NB4 (cell line): ENCODE measurements at regions not wholly inside any gene's neighbourhood (a gene's known extent, or its start where the extent isn't known, plus 50 kb on each side); places are given as distances from the start of the nearest gene placed in this dataset.

ENCODE experiments used
- MYC ChIP-seq: IDR thresholded peaks from 2 replicates; pipeline ENCODE4 v1.6.1; 2011; ENCODE audit warnings: low read depth, low read length
- POLR2A ChIP-seq: IDR thresholded peaks from 2 replicates; pipeline ENCODE4 v1.6.1; 2011; ENCODE audit warnings: mild to moderate bottlenecking; ENCODE audit not compliant: insufficient read length; ENCODE audit errors: extremely low read depth
- TF ChIP-seq, protein P1 (sequence below): IDR thresholded peaks from one replicate; pipeline ENCODE4 v1.5.1; 2012; ENCODE audit warnings: low read depth, low read length
- TF ChIP-seq, protein P2 (sequence below): IDR thresholded peaks from 2 replicates; pipeline ENCODE4 v1.6.1; 2011; ENCODE audit warnings: low read depth, low read length

DNA sequence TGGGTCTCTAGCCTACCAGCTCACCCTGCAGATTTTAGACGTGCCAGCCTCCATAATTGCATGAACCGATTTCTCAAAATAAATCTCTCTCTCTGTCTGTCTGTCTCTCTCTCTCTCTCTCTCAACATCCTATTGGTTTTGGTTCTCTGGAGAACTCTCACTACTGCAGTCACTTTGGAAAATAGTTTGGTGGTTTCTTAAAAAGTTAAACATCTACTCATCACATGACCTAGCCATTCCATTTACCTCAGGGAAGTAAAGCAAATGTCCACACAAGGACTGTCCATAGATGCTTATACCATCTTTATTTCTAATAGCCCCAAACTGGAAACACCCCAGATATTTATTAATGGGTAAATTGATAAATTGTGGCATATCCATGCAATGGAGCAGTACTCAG is 119.5 kb downstream of the SNX19 start:
- TF ChIP-seq, protein P1, sequence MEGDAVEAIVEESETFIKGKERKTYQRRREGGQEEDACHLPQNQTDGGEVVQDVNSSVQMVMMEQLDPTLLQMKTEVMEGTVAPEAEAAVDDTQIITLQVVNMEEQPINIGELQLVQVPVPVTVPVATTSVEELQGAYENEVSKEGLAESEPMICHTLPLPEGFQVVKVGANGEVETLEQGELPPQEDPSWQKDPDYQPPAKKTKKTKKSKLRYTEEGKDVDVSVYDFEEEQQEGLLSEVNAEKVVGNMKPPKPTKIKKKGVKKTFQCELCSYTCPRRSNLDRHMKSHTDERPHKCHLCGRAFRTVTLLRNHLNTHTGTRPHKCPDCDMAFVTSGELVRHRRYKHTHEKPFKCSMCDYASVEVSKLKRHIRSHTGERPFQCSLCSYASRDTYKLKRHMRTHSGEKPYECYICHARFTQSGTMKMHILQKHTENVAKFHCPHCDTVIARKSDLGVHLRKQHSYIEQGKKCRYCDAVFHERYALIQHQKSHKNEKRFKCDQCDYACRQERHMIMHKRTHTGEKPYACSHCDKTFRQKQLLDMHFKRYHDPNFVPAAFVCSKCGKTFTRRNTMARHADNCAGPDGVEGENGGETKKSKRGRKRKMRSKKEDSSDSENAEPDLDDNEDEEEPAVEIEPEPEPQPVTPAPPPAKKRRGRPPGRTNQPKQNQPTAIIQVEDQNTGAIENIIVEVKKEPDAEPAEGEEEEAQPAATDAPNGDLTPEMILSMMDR = no peak
- no peak for TF ChIP-seq POLR2A
- TF ChIP-seq, protein P2, sequence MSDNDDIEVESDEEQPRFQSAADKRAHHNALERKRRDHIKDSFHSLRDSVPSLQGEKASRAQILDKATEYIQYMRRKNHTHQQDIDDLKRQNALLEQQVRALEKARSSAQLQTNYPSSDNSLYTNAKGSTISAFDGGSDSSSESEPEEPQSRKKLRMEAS = no peak
- no peak for TF ChIP-seq MYC
